ENCODE measurements at regions not wholly inside any gene's neighbourhood (a gene's known extent, or its start where the extent isn't known, plus 50 kb on each side); places are given as distances from the start of the nearest gene placed in this dataset.

DNA sequence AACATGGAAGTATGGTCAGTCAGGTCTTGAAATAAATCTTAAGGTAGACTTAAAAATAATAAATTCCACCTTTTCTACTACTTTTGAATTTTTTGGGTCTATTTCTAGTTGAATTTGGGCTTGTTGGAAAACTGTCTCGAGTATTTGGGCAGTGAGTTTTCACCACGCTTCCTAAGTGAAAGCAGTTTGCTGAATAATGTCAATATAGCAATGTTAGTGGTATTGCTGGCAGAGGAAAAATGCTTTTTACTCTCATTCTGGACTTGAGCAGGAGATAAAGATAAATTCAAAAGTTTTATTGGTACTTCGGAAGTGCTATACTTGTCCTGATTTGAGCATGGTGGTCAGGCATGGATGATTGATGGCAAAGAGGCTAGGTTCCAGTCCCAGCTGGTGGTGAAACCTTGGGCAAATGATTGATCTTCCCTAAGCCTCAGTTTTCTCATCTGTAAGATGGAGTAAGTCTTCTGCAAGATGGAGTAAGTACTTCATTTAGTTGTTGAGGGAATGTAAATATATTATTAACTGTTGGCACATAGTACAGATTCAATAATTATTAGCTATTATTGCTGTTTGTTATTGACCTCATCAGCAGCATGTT is 503.5 kb upstream of the ZEB2 start:
- no peak for TF ChIP-seq CTCF (IDR thresholded peaks at IDR 0.05; ENCODE audit: unreplicated experiment)
- Mint-ChIP-seq H3K4me1 (peaks cover 47% of the 10 kb centered on the region), H3K9me3 (no peaks in the 10 kb centered on the region), H3K36me3 (no peaks in the 10 kb centered on the region), H3K27me3 (ENCODE audit: low read depth) (no peaks in the 10 kb centered on the region), H3K4me3 (no peak overlapping the region), H3K27ac (peak overlapping the region; percentile 88)
- DNase-seq (ENCODE audit: low spot score in 2 of 2, unreplicated experiment in 2 of 2), result no peak

DNA sequence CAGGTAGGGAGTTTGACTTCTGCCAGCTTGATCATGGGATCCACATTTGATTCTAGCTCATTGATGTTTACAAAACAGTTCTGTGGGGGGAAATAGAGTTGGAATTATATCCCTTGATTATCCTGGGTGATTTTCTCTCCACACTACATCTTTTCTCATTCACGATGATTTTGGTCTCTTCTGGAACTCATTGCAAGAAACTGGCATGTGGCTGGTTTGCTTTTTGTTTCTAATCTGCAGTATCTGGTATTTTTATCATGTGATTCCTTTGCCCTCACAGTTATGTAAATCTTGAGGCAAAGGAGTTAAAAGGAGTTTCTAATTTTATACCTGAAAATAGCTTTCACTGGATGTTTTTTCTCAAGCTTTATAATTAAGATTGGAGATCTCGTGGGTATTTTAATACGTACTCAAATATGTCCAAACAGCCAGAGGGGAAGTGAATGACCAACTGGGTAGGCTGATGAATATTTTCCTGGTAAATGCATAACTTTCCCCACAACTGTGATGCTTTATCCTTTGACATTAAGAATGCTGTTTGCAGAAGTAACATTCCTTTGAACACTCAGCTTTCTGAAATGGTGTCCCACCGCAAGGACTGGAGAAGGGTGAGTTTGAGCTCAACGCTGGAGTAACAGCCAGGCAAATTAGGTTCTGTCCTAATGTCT is 502.9 kb upstream of the ZEB2 start:
- no peaks in the 10 kb centered on the region for H3K36me3 Mint-ChIP-seq
- H3K9me3 Mint-ChIP-seq, result no peaks in the 10 kb centered on the region
- H3K4me1 Mint-ChIP-seq, result peaks cover 41% of the 10 kb centered on the region
- H3K27ac Mint-ChIP-seq, result peak overlapping the region; percentile 88
- no peak for TF ChIP-seq CTCF (IDR thresholded peaks at IDR 0.05; ENCODE audit: unreplicated experiment)
- no peaks in the 10 kb centered on the region for H3K27me3 Mint-ChIP-seq (ENCODE audit: low read depth)
- no peak overlapping the region for H3K4me3 Mint-ChIP-seq
- DNase-seq (ENCODE audit: low spot score in 2 of 2, unreplicated experiment in 2 of 2), result no peak

DNA sequence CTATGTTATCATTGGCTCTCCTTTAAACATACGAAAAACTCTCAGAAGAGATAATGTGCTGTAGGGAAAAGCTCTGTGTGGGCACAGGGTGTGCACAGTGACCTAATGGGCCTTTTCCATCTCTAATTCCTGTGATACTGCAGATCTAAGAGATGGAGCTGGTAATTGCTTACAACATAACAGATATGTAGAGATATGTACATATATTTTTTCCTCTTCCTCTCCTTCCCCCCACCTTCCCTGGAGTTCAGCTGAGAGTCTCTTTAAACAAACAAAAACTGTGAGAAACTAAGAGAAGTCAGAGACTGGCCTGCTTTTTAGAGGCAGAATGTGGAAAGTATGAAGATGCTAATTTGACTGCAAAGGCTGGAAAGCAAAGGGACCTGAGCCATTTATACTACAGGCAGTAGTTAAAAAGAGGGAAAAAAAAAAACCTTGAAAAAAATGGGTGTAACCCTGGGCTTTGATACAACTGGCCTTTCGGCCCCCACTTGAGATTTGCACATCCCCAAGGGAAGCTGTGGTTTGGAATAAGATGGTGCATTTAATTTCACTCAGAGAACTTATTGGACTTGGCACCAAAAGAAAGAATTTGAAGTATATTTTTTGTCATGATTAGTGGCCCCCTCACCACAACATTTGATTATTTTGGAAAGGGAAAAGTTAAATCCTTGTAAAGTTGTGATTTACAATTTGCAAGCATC is 502.2 kb upstream of the ZEB2 start:
- Mint-ChIP-seq H3K36me3 (no peaks in the 10 kb centered on the region), H3K4me1 (peaks cover 35% of the 10 kb centered on the region), H3K27ac (peak overlapping the region; percentile 17), H3K4me3 (no peak overlapping the region), H3K27me3 (ENCODE audit: low read depth) (no peaks in the 10 kb centered on the region), H3K9me3 (no peaks in the 10 kb centered on the region)
- no peak for DNase-seq (ENCODE audit: low spot score in 2 of 2, unreplicated experiment in 2 of 2)
- TF ChIP-seq CTCF (IDR thresholded peaks at IDR 0.05; ENCODE audit: unreplicated experiment), result no peak

GRCh38 chr2:145020694-145021093 is 500.8 kb upstream of the ZEB2 start:
- DNase-seq (ENCODE audit: low spot score in 2 of 2, unreplicated experiment in 2 of 2), result no peak
- Mint-ChIP-seq H3K36me3 (no peaks in the 10 kb centered on the region), H3K9me3 (no peaks in the 10 kb centered on the region), H3K4me1 (peaks cover 27% of the 10 kb centered on the region), H3K4me3 (no peak overlapping the region), H3K27ac (no peak overlapping the region), H3K27me3 (ENCODE audit: low read depth) (no peaks in the 10 kb centered on the region)
- no peak for TF ChIP-seq CTCF (IDR thresholded peaks at IDR 0.05; ENCODE audit: unreplicated experiment)

DNA sequence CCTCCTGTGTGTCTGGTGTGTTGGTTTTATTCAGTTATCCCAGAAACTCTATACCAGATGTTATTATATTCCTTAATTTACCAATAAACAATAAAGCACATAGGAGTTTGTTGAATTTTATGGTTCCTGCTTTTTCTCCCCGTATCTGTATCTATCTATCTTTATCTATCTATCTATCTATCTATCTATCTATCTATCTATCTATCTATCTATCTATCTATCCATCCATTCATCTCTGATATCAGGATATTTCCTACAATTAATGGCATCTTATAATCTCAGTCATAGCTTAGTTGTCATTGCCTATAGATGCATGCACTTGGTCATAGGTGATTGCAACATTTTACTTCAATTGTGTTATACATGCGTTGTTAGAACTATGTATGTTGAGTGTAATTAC is 500.2 kb upstream of the ZEB2 start:
- H3K27me3 Mint-ChIP-seq (ENCODE audit: low read depth), result no peaks in the 10 kb centered on the region
- no peaks in the 10 kb centered on the region for H3K9me3 Mint-ChIP-seq
- H3K4me1 Mint-ChIP-seq, result peaks cover 27% of the 10 kb centered on the region
- no peak for TF ChIP-seq CTCF (IDR thresholded peaks at IDR 0.05; ENCODE audit: unreplicated experiment)
- no peak for DNase-seq (ENCODE audit: low spot score in 2 of 2, unreplicated experiment in 2 of 2)
- no peaks in the 10 kb centered on the region for H3K36me3 Mint-ChIP-seq
- no peak overlapping the region for H3K4me3 Mint-ChIP-seq
- H3K27ac Mint-ChIP-seq, result no peak overlapping the region

Measured in mesothelial cell of epicardium (in vitro differentiated cells).